Suprapubic skin (tissue), 3 donors: ENCODE measurements at regions not wholly inside any gene's neighbourhood (a gene's known extent, or its start where the extent isn't known, plus 50 kb on each side); places are given as distances from the start of the nearest gene placed in this dataset.

Source experiments
- POLR2A ChIP-seq, 2 donors: fragments of 450-650 bp; IDR thresholded peaks; one replicate each; pipeline ENCODE4 v1.6.1; 2017; ENCODE audit warnings: antibody characterized with exemption in 2 of 2, mild to moderate bottlenecking in 2 of 2, moderate library complexity in 2 of 2
- TF ChIP-seq, protein P1 (sequence below), 2 donors: fragments of 200-600 bp in 1 of 2; fragments of 450-650 bp in 1 of 2; sonication (generic) in 1 of 2; IDR thresholded peaks; one replicate each; pipeline ENCODE4 v1.5.1; 2016 to 2019; ENCODE audit warnings: antibody characterized with exemption in 2 of 2, mild to moderate bottlenecking in 1 of 2, moderate library complexity in 1 of 2

DNA sequence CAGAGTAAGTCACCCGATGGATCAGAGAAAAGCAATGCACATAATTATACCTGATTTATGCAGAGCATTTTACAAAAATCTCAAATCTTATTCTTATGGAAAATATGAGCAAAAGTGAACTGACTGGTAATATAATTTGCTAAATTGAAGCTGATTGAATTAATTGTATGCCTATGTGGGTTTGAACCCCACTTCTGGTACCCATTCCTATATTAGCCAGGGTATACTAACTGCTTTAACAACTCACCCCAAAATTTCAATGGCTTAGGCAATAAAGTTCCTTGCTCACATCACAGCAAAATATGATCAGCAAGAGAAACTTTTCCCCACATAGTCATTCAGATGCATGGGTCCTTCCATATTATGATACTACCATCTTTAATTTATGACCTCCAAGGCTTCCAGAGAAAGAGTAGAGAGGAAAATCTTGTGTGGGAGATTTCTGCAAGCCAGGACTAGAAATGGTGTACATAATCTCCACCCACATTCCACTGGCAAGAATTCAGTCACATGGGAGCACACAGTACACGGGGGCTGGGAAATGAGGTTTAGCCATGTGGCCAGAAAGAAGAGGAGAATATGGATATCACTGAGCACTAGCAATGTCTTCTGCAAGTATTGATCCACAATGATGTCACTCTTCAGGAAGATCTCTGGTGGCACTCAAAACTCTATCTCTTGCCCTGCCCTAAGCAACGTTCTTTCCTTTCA is 640.7 kb downstream of the BCOR start:
- TF ChIP-seq, protein P1, sequence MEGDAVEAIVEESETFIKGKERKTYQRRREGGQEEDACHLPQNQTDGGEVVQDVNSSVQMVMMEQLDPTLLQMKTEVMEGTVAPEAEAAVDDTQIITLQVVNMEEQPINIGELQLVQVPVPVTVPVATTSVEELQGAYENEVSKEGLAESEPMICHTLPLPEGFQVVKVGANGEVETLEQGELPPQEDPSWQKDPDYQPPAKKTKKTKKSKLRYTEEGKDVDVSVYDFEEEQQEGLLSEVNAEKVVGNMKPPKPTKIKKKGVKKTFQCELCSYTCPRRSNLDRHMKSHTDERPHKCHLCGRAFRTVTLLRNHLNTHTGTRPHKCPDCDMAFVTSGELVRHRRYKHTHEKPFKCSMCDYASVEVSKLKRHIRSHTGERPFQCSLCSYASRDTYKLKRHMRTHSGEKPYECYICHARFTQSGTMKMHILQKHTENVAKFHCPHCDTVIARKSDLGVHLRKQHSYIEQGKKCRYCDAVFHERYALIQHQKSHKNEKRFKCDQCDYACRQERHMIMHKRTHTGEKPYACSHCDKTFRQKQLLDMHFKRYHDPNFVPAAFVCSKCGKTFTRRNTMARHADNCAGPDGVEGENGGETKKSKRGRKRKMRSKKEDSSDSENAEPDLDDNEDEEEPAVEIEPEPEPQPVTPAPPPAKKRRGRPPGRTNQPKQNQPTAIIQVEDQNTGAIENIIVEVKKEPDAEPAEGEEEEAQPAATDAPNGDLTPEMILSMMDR (IDR thresholded peaks at IDR 0.05), result no peak
- no peak for TF ChIP-seq POLR2A (IDR thresholded peaks at IDR 0.05)
